ENCODE measurements at regions not wholly inside any gene's neighbourhood (a gene's known extent, or its start where the extent isn't known, plus 50 kb on each side); places are given as distances from the start of the nearest gene placed in this dataset.

DNA sequence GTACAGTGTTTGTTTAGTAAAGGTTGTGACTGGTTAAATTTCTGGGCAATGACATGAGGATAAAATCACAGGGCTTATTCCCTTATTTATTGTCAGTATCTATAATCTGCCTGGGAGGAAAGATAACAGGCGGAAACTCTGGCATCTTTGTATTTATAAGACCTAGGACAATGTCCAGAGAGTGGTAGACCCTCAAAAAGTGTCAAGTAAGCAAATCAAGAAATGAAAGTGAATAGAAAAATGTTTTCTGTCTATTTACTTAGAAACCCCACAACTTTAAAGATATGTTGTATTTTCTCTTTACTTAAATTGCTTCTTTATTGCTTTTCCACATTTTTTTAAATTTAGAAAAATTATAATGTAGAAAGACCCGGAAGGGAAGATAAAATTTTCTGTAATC, 544.6 kb downstream of the EDEM1 start:
- Histone ChIP-seq H3K9me3 (no peaks in the 10 kb centered on the region), H3K4me3 (no peak overlapping the region), H3K36me3 (no peaks in the 10 kb centered on the region), H3K27me3 (no peaks in the 10 kb centered on the region), H3K27ac (no peak overlapping the region), H3K4me1 (no peaks in the 10 kb centered on the region)
- no peak for DNase-seq
- TF ChIP-seq CTCF (IDR thresholded peaks at IDR 0.05) (no peak), POLR2A (IDR thresholded peaks at IDR 0.05) (no peak)

- no peaks in the 10 kb centered on the region for H3K4me1 ChIP-seq
Measured at GRCh38 chr3:5733995-5734394, 546.5 kb downstream of the EDEM1 start.

GRCh38 chr3:5735896-5736295, 548.4 kb downstream of the EDEM1 start:
- no peak for TF ChIP-seq POLR2A (IDR thresholded peaks at IDR 0.05)
- no peak for TF ChIP-seq CTCF (IDR thresholded peaks at IDR 0.05)
- H3K9me3 ChIP-seq, result no peaks in the 10 kb centered on the region
- no peak overlapping the region for H3K27ac ChIP-seq
- no peaks in the 10 kb centered on the region for H3K27me3 ChIP-seq
- H3K4me1 ChIP-seq, result no peaks in the 10 kb centered on the region
- no peaks in the 10 kb centered on the region for H3K36me3 ChIP-seq
- DNase-seq, result no peak
- H3K4me3 ChIP-seq, result no peak overlapping the region

More at GRCh38 chr3:5733995-5734394, 546.5 kb downstream of the EDEM1 start:
- TF ChIP-seq CTCF (IDR thresholded peaks at IDR 0.05) (no peak), POLR2A (IDR thresholded peaks at IDR 0.05) (no peak)
- H3K27ac ChIP-seq, result no peak overlapping the region
- no peak overlapping the region for H3K4me3 ChIP-seq
- H3K27me3 ChIP-seq, result no peaks in the 10 kb centered on the region
- H3K9me3 ChIP-seq, result no peaks in the 10 kb centered on the region
- no peaks in the 10 kb centered on the region for H3K36me3 ChIP-seq
- DNase-seq, result no peak

GRCh38 chr3:5739299-5739935, 551.9 kb downstream of the EDEM1 start:
- no peaks in the 10 kb centered on the region for H3K36me3 ChIP-seq
- H3K4me3 ChIP-seq, result no peak overlapping the region
- H3K9me3 ChIP-seq, result no peaks in the 10 kb centered on the region
- no peaks in the 10 kb centered on the region for H3K27me3 ChIP-seq
- H3K4me1 ChIP-seq, result no peaks in the 10 kb centered on the region
- no peak for DNase-seq
- no peak for TF ChIP-seq CTCF (IDR thresholded peaks at IDR 0.05)
- TF ChIP-seq POLR2A (IDR thresholded peaks at IDR 0.05), result no peak
- no peak overlapping the region for H3K27ac ChIP-seq

DNA sequence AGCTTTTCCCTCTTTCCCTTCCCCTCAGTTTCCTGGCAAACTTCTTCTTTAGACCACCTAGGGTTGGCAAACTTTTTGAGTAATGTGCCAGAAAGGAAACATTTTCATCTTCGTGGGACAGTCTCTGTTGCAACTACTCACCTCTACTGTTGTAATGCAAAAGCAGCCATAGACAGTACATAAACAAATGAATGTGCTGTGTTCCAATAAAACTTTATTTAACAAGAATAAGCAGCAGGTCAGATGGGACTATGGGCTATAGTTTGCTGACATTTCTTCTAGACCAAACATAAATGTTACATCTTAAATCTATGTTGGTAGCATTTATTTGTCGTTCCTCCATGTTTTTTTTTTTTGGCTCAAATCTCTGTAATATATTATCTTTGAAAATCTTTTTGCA, 552.4 kb downstream of the EDEM1 start:
- no peak for TF ChIP-seq POLR2A (IDR thresholded peaks at IDR 0.05)
- TF ChIP-seq CTCF (IDR thresholded peaks at IDR 0.05), result no peak
- H3K4me3 ChIP-seq, result no peak overlapping the region
- no peaks in the 10 kb centered on the region for H3K4me1 ChIP-seq
- H3K27me3 ChIP-seq, result no peaks in the 10 kb centered on the region
- H3K36me3 ChIP-seq, result no peaks in the 10 kb centered on the region
- no peak overlapping the region for H3K27ac ChIP-seq
- no peak for DNase-seq
- H3K9me3 ChIP-seq, result no peaks in the 10 kb centered on the region

GRCh38 chr3:5741017-5741416, 553.5 kb downstream of the EDEM1 start:
- no peak overlapping the region for H3K4me3 ChIP-seq
- no peak overlapping the region for H3K27ac ChIP-seq
- TF ChIP-seq POLR2A (IDR thresholded peaks at IDR 0.05), result no peak
- TF ChIP-seq CTCF (IDR thresholded peaks at IDR 0.05), result no peak
- no peaks in the 10 kb centered on the region for H3K4me1 ChIP-seq
- no peaks in the 10 kb centered on the region for H3K27me3 ChIP-seq
- H3K9me3 ChIP-seq, result no peaks in the 10 kb centered on the region
- no peak for DNase-seq
- no peaks in the 10 kb centered on the region for H3K36me3 ChIP-seq

Data from Peyer's patch (tissue), 4 donors.